CD14-positive monocyte (primary cell): ENCODE measurements at regions not wholly inside any gene's neighbourhood (a gene's known extent, or its start where the extent isn't known, plus 50 kb on each side); places are given as distances from the start of the nearest gene placed in this dataset.

ENCODE experiments used
- DNase-seq, 3 donors: peaks; one replicate each; pipeline ENCODE4 v3.0.0-alpha.2; 2011 to 2022
- H2AFZ ChIP-seq: 2 replicates; pipeline ENCODE4 v1.6.0; 2012; ENCODE audit warnings: mild to moderate bottlenecking, low read depth, low read length, inconsistent platforms; ENCODE audit not compliant: insufficient read depth, poor library complexity, severe bottlenecking
- H3K27ac ChIP-seq, 2 donors: 1 replicate in 1 of 2; 2 replicates in 1 of 2; pipeline ENCODE4 v1.5.1; 2012 to 2013; ENCODE audit warnings: low read length in 2 of 2, control low read depth in 1 of 2, inconsistent platforms in 1 of 2, low read depth in 1 of 2, mild to moderate bottlenecking in 1 of 2
- H3K27me3 ChIP-seq, 2 donors: one replicate each; pipeline versions ENCODE4 v1.6.0 to v1.6.1; 2011 to 2013; ENCODE audit warnings: low read length in 2 of 2; ENCODE audit not compliant: control insufficient read depth in 2 of 2, insufficient read depth in 2 of 2
- H3K36me3 ChIP-seq, 2 donors: replicated peaks in 1 of 2; 1 replicate in 1 of 2; 2 replicates in 1 of 2; pipeline versions ENCODE4 v1.5.1 to v1.6.1; 2012 to 2013; ENCODE audit warnings: low read length in 2 of 2, control low read depth in 1 of 2, inconsistent platforms in 1 of 2, mild to moderate bottlenecking in 1 of 2; ENCODE audit not compliant: insufficient read depth in 2 of 2, control insufficient read depth in 1 of 2
- H3K4me1 ChIP-seq, 2 donors: 1 replicate in 1 of 2; 2 replicates in 1 of 2; pipeline versions ENCODE4 v1.5.1 to v1.6.1; 2012 to 2013; ENCODE audit warnings: low read length in 2 of 2, control low read depth in 1 of 2, inconsistent platforms in 1 of 2, mild to moderate bottlenecking in 1 of 2, moderate library complexity in 1 of 2; ENCODE audit not compliant: insufficient read depth in 2 of 2, control insufficient read depth in 1 of 2
- H3K4me2 ChIP-seq: replicated peaks from 2 replicates; pipeline ENCODE3; 2012; ENCODE audit warnings: low read length, moderate library complexity, mild to moderate bottlenecking; ENCODE audit not compliant: poor library complexity, severe bottlenecking; ENCODE audit errors: extremely low read depth
- H3K4me3 ChIP-seq, 3 experiments: fragments of 200-600 bp in 1 of 3; sonication (generic) in 1 of 3; replicated peaks in 1 of 3; 1 replicate in 2 of 3; 2 replicates in 1 of 3; pipeline ENCODE4 v1.5.1; 2011 to 2013; ENCODE audit warnings: low read length in 3 of 3, mild to moderate bottlenecking in 3 of 3, control low read depth in 2 of 3, low read depth in 2 of 3, inconsistent platforms in 1 of 3, moderate library complexity in 1 of 3
- H3K79me2 ChIP-seq: 2 replicates; pipeline ENCODE4 v1.6.0; 2012; ENCODE audit warnings: mild to moderate bottlenecking, control low read depth, inconsistent platforms, low read length, moderate library complexity; ENCODE audit not compliant: insufficient read depth
- H3K9ac ChIP-seq: 2 replicates; pipeline ENCODE4 v1.6.0; 2017; ENCODE audit warnings: low read length, mild to moderate bottlenecking; ENCODE audit not compliant: insufficient read depth, poor library complexity, severe bottlenecking
- H3K9me3 ChIP-seq, 2 donors: replicated peaks in 1 of 2; 1 replicate in 1 of 2; 2 replicates in 1 of 2; pipeline versions ENCODE4 v1.5.1 to v1.6.1; 2012 to 2013; ENCODE audit warnings: low read length in 2 of 2, control low read depth in 1 of 2; ENCODE audit not compliant: control insufficient read depth in 1 of 2, insufficient read depth in 1 of 2
- H4K20me1 ChIP-seq: 2 replicates; pipeline ENCODE4 v1.6.0; 2012; ENCODE audit warnings: mild to moderate bottlenecking, low read length, control low read depth, moderate library complexity; ENCODE audit not compliant: insufficient read depth
- H3K27ac Mint-ChIP-seq, 7 donors: one replicate each; pipeline ENCODE4 v1.8.0; 2020; ENCODE audit warnings: mild to moderate bottlenecking in 7 of 7, mixed read lengths in 7 of 7, moderate library complexity in 6 of 7, inconsistent platforms in 2 of 7
- H3K27me3 Mint-ChIP-seq, 3 donors: one replicate each; pipeline ENCODE4 v1.8.0; 2021 to 2022; ENCODE audit warnings: low read depth in 3 of 3, mild to moderate bottlenecking in 3 of 3, mixed read lengths in 3 of 3, moderate library complexity in 3 of 3, inconsistent platforms in 1 of 3
- H3K36me3 Mint-ChIP-seq, 2 donors: one replicate each; pipeline ENCODE4 v1.8.0; 2020; ENCODE audit warnings: mixed read lengths in 2 of 2, inconsistent platforms in 1 of 2, mild to moderate bottlenecking in 1 of 2
- H3K4me1 Mint-ChIP-seq: one replicate; pipeline ENCODE4 v1.8.0; 2020; ENCODE audit warnings: mild to moderate bottlenecking, mixed read lengths
- H3K4me3 Mint-ChIP-seq, 2 donors: one replicate each; pipeline ENCODE4 v1.8.0; 2020; ENCODE audit warnings: mild to moderate bottlenecking in 2 of 2, mixed read lengths in 2 of 2, moderate library complexity in 1 of 2
- H3K9me3 Mint-ChIP-seq, 7 donors: one replicate each; pipeline ENCODE4 v1.8.0; 2020 to 2022; ENCODE audit warnings: mixed read lengths in 7 of 7, mild to moderate bottlenecking in 6 of 7, moderate library complexity in 6 of 7, inconsistent platforms in 2 of 7
- WGBS: methylation state at CpG from one replicate; pipeline ENCODE4 v1.1.5; 2013; ENCODE audit warnings: missing lambda C conversion rate; ENCODE audit not compliant: insufficient coverage; 5-methylcytosine and 5-hydroxymethylcytosine counted together
- intact Hi-C, 2 donors: fragments of 100-400 bp; cut with micrococcal nuclease; formaldehyde crosslinking; loops; one replicate each; pipeline versions ENCODE4 v1.15.0 to v1.15.1; 2023
- TF ChIP-seq, protein P1 (sequence below): fragments of 200-600 bp; IDR thresholded peaks from one replicate; pipeline ENCODE4 v1.8.0; 2022; ENCODE audit warnings: antibody characterized with exemption, mild to moderate bottlenecking

DNA sequence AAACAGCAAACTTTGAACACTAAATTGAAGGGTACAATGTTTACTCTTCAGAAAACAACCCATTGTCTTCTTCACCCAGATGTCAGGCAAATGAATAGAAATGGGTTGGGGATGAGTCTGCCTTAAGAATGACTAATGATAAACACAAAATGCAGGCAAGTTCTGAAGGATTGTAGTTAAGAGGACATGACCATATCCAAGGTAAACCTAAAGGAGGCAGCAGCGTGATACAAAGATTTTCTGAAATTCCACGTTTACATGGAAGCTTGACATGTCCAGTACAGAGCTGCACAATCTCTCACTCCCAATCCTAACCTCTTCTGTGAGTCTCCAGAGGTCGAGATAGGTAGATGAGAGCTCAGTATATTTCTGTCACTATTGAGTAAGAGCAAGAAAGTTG lies 1263.2 kb upstream of the CDH6 start:
- H3K27ac Mint-ChIP-seq = no peak overlapping the region
- Histone ChIP-seq H4K20me1 (no peaks in the 10 kb centered on the region), H3K4me1 (no peaks in the 10 kb centered on the region), H2AFZ (no peak overlapping the region), H3K4me2 (no peak overlapping the region), H3K9ac (no peak overlapping the region), H3K4me3 (no peak overlapping the region), H3K36me3 (no peaks in the 10 kb centered on the region), H3K27ac (no peak overlapping the region), H3K79me2 (no peaks in the 10 kb centered on the region), H3K27me3 (no peaks in the 10 kb centered on the region), H3K9me3 (peaks cover 0 to 11% of the 10 kb centered on the region in 2 donors)
- no peak for DNase-seq
- H3K4me1 Mint-ChIP-seq = no peaks in the 10 kb centered on the region
- no peak overlapping the region for H3K4me3 Mint-ChIP-seq
- TF ChIP-seq, protein P1, sequence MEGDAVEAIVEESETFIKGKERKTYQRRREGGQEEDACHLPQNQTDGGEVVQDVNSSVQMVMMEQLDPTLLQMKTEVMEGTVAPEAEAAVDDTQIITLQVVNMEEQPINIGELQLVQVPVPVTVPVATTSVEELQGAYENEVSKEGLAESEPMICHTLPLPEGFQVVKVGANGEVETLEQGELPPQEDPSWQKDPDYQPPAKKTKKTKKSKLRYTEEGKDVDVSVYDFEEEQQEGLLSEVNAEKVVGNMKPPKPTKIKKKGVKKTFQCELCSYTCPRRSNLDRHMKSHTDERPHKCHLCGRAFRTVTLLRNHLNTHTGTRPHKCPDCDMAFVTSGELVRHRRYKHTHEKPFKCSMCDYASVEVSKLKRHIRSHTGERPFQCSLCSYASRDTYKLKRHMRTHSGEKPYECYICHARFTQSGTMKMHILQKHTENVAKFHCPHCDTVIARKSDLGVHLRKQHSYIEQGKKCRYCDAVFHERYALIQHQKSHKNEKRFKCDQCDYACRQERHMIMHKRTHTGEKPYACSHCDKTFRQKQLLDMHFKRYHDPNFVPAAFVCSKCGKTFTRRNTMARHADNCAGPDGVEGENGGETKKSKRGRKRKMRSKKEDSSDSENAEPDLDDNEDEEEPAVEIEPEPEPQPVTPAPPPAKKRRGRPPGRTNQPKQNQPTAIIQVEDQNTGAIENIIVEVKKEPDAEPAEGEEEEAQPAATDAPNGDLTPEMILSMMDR = no peak
- no peaks in the 10 kb centered on the region for H3K36me3 Mint-ChIP-seq
- H3K27me3 Mint-ChIP-seq = no peaks in the 10 kb centered on the region
- no CpG with 5 or more reads among the region's 3 CpGs for WGBS
- H3K9me3 Mint-ChIP-seq = peaks cover 0 to 5% (median 0%) of the 10 kb centered on the region in 7 donors
- intact Hi-C loops = no loop called here

DNA sequence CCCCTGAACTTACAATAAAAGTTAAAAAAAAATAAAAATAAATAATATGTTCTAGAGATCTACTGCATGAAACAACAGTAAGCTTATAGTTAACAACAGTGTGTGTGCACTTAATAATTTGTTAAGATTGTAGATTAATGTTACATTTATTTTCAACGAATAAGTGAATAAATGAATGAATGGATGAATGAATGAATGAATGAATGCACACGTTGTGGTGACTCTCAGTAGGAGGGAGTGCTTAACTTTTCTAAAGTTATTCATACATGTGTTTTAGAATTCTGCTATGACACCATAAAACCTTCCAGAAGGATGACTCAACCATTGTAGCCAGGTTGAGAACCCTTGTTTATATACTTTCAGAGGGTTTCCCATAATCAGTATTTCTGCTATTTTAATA lies 1269.4 kb upstream of the CDH6 start:
- H3K27ac ChIP-seq = no peak overlapping the region
- TF ChIP-seq, protein P1 = no peak
- H3K9me3 ChIP-seq = peaks cover 13 to 18% of the 10 kb centered on the region in 2 donors
- H3K4me1 ChIP-seq = no peaks in the 10 kb centered on the region
- no peak overlapping the region for H3K9ac ChIP-seq
- no peak for DNase-seq
- no peak overlapping the region for H2AFZ ChIP-seq
- WGBS = no CpG with 5 or more reads among the region's 2 CpGs
- H3K79me2 ChIP-seq = no peaks in the 10 kb centered on the region
- Mint-ChIP-seq H3K36me3 (no peaks in the 10 kb centered on the region), H3K27me3 (peaks cover 0 to 1% (median 0%) of the 10 kb centered on the region in 3 donors), H3K4me1 (no peaks in the 10 kb centered on the region), H3K9me3 (peaks cover 0 to 6% (median under 1%) of the 10 kb centered on the region in 7 donors), H3K27ac (no peak overlapping the region), H3K4me3 (no peak overlapping the region)
- H3K27me3 ChIP-seq = no peaks in the 10 kb centered on the region
- intact Hi-C loops = no loop called here
- no peaks in the 10 kb centered on the region for H4K20me1 ChIP-seq
- H3K4me3 ChIP-seq = no peak overlapping the region
- no peaks in the 10 kb centered on the region for H3K36me3 ChIP-seq
- no peak overlapping the region for H3K4me2 ChIP-seq
